Caco-2 (cell line): ENCODE measurements at regions not wholly inside any gene's neighbourhood (a gene's known extent, or its start where the extent isn't known, plus 50 kb on each side); places are given as distances from the start of the nearest gene placed in this dataset.

ENCODE experiments used
- BruUV-seq: library from RNA; stranded (reverse); fragments of 400-500 nt; replicated peaks from 2 replicates; lab custom pipeline; 2021; lab: Mats Ljungman, UMichigan
- CTCF ChIA-PET: fragments of 300-600 bp; sonication (Branson Sonifier 250); formaldehyde crosslinking; loops from one replicate; lab custom pipeline; 2022; ENCODE audit warnings: antibody characterized with exemption; lab: Charles Lee
- POLR2A ChIA-PET: fragments of 300-600 bp; sonication (Branson Sonifier 250); formaldehyde crosslinking; loops from one replicate; lab custom pipeline; 2022; ENCODE audit warnings: antibody characterized with exemption; lab: Charles Lee
- DNase-seq, 2 experiments: peaks; one replicate each; pipeline versions ENCODE4 v3.0.0 to v3.0.0-alpha.2; 2020 to 2022
- H3K27me3 ChIP-seq: replicated peaks from 2 replicates; pipeline ENCODE4 v1.6.0; 2011; ENCODE audit warnings: low read length; ENCODE audit not compliant: control insufficient read depth, insufficient read depth
- H3K36me3 ChIP-seq: 2 replicates; pipeline ENCODE4 v1.5.1; 2011; ENCODE audit warnings: low read length; ENCODE audit not compliant: control insufficient read depth, insufficient read depth
- H3K4me1 ChIP-seq: fragments of 250-450 bp; sonication (Bioruptor Pico); 2 replicates; pipeline ENCODE4 v1.5.1; 2020; ENCODE audit warnings: mild to moderate bottlenecking
- H3K4me3 ChIP-seq: 2 replicates; pipeline ENCODE4 v1.5.1; 2011; ENCODE audit warnings: low read depth, mild to moderate bottlenecking, control low read depth, low read length
- H3K9me3 ChIP-seq: fragments of 250-450 bp; sonication (Bioruptor Pico); 2 replicates; pipeline ENCODE4 v1.5.1; 2020; ENCODE audit warnings: mild to moderate bottlenecking, moderate library complexity
- H3K27ac Mint-ChIP-seq: one replicate; pipeline ENCODE4 v1.8.0; 2022; ENCODE audit warnings: mixed read lengths; ENCODE audit not compliant: unreplicated experiment
- H3K27me3 Mint-ChIP-seq: one replicate; pipeline ENCODE4 v1.8.0; 2022; ENCODE audit warnings: mixed read lengths; ENCODE audit not compliant: insufficient read depth, unreplicated experiment
- H3K36me3 Mint-ChIP-seq: one replicate; pipeline ENCODE4 v1.8.0; 2022; ENCODE audit warnings: mild to moderate bottlenecking, mixed read lengths; ENCODE audit not compliant: insufficient read depth, unreplicated experiment
- H3K4me1 Mint-ChIP-seq: one replicate; pipeline ENCODE4 v1.8.0; 2022; ENCODE audit warnings: low read depth, mixed read lengths; ENCODE audit not compliant: unreplicated experiment
- H3K4me3 Mint-ChIP-seq: one replicate; pipeline ENCODE4 v1.8.0; 2022; ENCODE audit warnings: mild to moderate bottlenecking, moderate library complexity, mixed read lengths; ENCODE audit not compliant: unreplicated experiment
- H3K9me3 Mint-ChIP-seq: one replicate; pipeline ENCODE4 v1.8.0; 2022; ENCODE audit warnings: mixed read lengths; ENCODE audit not compliant: unreplicated experiment
- intact Hi-C: fragments of 100-400 bp; cut with micrococcal nuclease; formaldehyde crosslinking; loops from one replicate; pipeline ENCODE4 v1.10.0; 2022; ENCODE audit not compliant: unreplicated experiment
- TF ChIP-seq, protein P1 (sequence below), 2 experiments: fragments of 200-600 bp in 1 of 2; IDR thresholded peaks; 1 replicate in 1 of 2; 2 replicates in 1 of 2; pipeline versions ENCODE4 v1.5.1 to v1.8.0; 2011 to 2022; ENCODE audit warnings: antibody characterized with exemption in 1 of 2, control low read depth in 1 of 2, inconsistent platforms in 1 of 2, low read depth in 1 of 2, low read length in 1 of 2, mild to moderate bottlenecking in 1 of 2, moderate library complexity in 1 of 2; ENCODE audit not compliant: insufficient read depth in 1 of 2, severe bottlenecking in 1 of 2, unreplicated experiment in 1 of 2

- Histone ChIP-seq H3K27me3 (no peaks in the 10 kb centered on the region), H3K9me3 (no peaks in the 10 kb centered on the region), H3K4me3 (no peak overlapping the region), H3K36me3 (no peaks in the 10 kb centered on the region), H3K4me1 (no peaks in the 10 kb centered on the region)
- no peak overlapping the region for H3K4me3 Mint-ChIP-seq
- no peaks in the 10 kb centered on the region for H3K36me3 Mint-ChIP-seq
- no peaks in the 10 kb centered on the region for H3K9me3 Mint-ChIP-seq
- TF ChIP-seq, protein P1, sequence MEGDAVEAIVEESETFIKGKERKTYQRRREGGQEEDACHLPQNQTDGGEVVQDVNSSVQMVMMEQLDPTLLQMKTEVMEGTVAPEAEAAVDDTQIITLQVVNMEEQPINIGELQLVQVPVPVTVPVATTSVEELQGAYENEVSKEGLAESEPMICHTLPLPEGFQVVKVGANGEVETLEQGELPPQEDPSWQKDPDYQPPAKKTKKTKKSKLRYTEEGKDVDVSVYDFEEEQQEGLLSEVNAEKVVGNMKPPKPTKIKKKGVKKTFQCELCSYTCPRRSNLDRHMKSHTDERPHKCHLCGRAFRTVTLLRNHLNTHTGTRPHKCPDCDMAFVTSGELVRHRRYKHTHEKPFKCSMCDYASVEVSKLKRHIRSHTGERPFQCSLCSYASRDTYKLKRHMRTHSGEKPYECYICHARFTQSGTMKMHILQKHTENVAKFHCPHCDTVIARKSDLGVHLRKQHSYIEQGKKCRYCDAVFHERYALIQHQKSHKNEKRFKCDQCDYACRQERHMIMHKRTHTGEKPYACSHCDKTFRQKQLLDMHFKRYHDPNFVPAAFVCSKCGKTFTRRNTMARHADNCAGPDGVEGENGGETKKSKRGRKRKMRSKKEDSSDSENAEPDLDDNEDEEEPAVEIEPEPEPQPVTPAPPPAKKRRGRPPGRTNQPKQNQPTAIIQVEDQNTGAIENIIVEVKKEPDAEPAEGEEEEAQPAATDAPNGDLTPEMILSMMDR (IDR thresholded peaks at IDR 0.05; ENCODE audit: insufficient read depth in 1 of 2, low read depth in 1 of 2, low read length in 1 of 2, severe bottlenecking in 1 of 2, unreplicated experiment in 1 of 2): no peak
- intact Hi-C loops: no loop called here
- ChIA-PET POLR2A (no interaction called here), CTCF (no interaction called here)
- no peaks in the 10 kb centered on the region for H3K27me3 Mint-ChIP-seq
- BruUV-seq: no TSS peak
- no peaks in the 10 kb centered on the region for H3K4me1 Mint-ChIP-seq
- no peak overlapping the region for H3K27ac Mint-ChIP-seq
- DNase-seq: no peak
Measured at GRCh38 chr9:78777747-78778146, 480.8 kb downstream of the PSAT1 start.

GRCh38 chr9:78778318-78778717 lies 481.4 kb downstream of the PSAT1 start:
- Mint-ChIP-seq H3K27me3 (no peaks in the 10 kb centered on the region), H3K9me3 (no peaks in the 10 kb centered on the region), H3K4me3 (no peak overlapping the region), H3K27ac (no peak overlapping the region), H3K4me1 (no peaks in the 10 kb centered on the region), H3K36me3 (no peaks in the 10 kb centered on the region)
- BruUV-seq: no TSS peak
- no peak for DNase-seq
- H3K36me3 ChIP-seq: no peaks in the 10 kb centered on the region
- ChIA-PET POLR2A (no interaction called here), CTCF (no interaction called here)
- no peak overlapping the region for H3K4me3 ChIP-seq
- no peaks in the 10 kb centered on the region for H3K9me3 ChIP-seq
- intact Hi-C loops: no loop called here
- TF ChIP-seq, protein P1 (IDR thresholded peaks at IDR 0.05; ENCODE audit: insufficient read depth in 1 of 2, low read depth in 1 of 2, low read length in 1 of 2, severe bottlenecking in 1 of 2, unreplicated experiment in 1 of 2): no peak
- no peaks in the 10 kb centered on the region for H3K4me1 ChIP-seq
- no peaks in the 10 kb centered on the region for H3K27me3 ChIP-seq

DNA sequence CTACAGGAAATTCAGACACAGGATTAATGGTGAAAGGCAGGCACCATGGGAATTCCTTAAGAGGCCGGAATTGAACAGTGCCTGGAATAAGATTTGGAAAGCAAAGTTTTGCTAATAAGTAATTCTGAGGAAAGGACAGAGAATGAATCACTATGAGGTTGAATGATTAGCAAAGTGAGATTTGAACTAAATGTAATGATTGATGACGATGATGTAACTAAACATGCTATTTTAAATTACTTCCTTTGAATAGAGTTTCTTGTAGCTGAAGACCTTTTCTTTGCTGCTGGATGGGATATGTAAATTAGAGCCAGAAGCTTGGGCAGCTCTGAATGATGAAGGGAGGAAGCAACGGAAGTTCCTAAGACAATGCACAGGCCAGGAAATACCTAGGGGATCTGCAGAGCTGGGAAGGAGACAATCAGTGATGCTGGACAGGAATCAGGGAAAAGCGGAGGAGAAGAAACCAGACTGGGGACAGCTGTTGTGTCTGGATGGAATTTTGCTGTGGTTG lies 482.0 kb downstream of the PSAT1 start:
- no peaks in the 10 kb centered on the region for H3K9me3 Mint-ChIP-seq
- no peaks in the 10 kb centered on the region for H3K4me1 Mint-ChIP-seq
- TF ChIP-seq, protein P1 (IDR thresholded peaks at IDR 0.05; ENCODE audit: insufficient read depth in 1 of 2, low read depth in 1 of 2, low read length in 1 of 2, severe bottlenecking in 1 of 2, unreplicated experiment in 1 of 2): no peak
- BruUV-seq: no TSS peak
- H3K4me1 ChIP-seq: no peaks in the 10 kb centered on the region
- H3K36me3 Mint-ChIP-seq: no peaks in the 10 kb centered on the region
- ChIA-PET POLR2A (no interaction called here), CTCF (no interaction called here)
- no peaks in the 10 kb centered on the region for H3K27me3 Mint-ChIP-seq
- H3K36me3 ChIP-seq: no peaks in the 10 kb centered on the region
- no peaks in the 10 kb centered on the region for H3K27me3 ChIP-seq
- no peak overlapping the region for H3K4me3 ChIP-seq
- H3K27ac Mint-ChIP-seq: no peak overlapping the region
- DNase-seq: no peak
- intact Hi-C loops: no loop called here
- no peak overlapping the region for H3K4me3 Mint-ChIP-seq
- H3K9me3 ChIP-seq: no peaks in the 10 kb centered on the region
